HG03457 (cell line): ENCODE measurements at regions not wholly inside any gene's neighbourhood (a gene's known extent, or its start where the extent isn't known, plus 50 kb on each side); places are given as distances from the start of the nearest gene placed in this dataset.

ENCODE experiments used
- ATAC-seq: cut with Tn5 transposase; IDR thresholded peaks from one replicate; pipeline ENCODE4 v1.9.1; 2021; ENCODE audit warnings: moderate number of reproducible peaks; ENCODE audit not compliant: unreplicated experiment

DNA sequence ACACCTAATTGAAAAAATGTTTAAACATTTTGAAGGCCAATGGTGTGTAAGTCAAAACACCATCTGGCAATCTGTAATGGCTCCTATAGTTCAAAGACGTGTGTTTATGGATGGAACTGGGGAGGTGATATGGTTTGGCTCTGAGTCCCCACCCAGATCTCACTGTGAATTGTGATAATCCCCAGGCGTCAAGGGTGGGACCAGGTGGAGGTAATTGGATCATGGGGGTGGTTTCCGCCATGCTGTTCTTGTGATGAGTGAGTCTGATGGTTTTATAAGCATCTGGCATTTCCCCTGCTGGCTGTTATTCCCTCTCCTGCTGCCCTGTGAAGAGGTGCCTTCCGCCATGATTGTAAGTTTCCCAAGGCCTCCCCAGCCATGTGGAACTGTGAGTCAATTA, 52.2 kb downstream of the ADRA2C start:
- ATAC-seq: no peak

DNA sequence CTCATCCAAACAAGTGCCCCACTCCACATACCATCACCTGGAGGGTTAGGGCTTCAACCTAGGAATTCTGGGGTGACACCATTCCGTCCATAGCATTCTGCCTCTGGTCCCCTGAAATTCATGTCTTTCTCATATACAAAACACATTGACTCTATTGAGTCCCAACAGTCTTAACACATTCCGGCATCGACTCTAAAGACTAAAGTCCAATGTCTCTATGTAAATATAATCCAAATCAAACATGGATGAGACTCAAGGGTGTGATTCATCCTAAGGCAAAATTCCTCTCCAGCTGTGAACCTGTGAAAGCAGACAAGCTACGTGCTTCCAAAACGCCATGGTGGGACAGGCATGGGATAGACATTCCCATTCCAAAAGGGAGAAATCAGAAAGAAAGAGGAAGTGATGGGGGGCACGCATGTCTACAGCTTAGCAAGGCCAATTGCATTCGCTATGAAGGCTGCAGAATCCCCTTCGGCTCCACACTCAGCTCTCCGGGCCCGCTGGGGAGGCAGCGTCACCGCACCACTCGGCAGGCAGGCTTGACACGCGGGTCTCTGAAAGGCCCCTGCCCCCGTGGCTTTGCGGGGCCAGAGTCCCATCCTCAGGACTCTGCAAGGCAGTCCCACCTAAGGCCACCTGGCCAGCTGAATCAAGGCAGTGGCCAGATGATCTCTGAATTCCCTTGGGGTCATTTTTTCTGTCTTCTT, 53.2 kb downstream of the ADRA2C start:
- ATAC-seq: no peak

DNA sequence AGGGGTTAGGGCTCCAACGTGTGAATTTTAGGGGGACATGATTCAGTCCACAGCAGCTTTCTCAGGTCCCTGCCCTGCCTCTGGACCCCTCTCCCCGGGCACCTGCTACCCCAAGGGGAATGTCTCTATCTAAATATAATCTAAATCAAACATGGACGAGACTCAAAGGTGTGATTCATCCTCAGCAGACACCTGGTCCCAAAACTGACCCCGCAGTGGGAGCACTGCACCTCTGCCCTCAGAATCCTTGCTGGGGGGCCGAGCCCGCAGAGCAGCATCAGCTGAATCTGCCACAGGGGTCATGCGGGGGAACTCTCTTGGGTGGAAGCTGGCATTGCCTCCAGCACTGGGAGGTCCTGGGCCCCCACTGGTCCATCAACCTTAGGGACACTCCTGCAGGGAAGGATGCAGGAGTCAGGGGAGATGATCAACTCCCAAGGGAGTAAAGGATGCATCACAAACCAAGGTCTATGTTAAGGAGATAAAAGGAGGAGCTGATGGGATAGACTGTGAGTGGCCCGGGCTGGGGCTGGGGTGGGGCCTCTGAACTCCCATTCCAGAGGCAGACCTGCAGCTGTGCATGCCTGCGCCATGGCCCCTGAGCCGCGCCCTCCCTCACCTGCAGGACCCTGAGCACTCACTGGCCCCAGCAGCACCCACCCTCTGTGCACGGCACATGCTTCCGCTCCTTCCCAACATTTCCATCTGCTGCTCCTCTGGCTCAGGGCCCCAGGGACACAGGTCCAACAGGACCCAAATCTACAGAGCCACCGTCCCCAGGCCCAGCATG, 54.0 kb downstream of the ADRA2C start:
- ATAC-seq: no peak

DNA sequence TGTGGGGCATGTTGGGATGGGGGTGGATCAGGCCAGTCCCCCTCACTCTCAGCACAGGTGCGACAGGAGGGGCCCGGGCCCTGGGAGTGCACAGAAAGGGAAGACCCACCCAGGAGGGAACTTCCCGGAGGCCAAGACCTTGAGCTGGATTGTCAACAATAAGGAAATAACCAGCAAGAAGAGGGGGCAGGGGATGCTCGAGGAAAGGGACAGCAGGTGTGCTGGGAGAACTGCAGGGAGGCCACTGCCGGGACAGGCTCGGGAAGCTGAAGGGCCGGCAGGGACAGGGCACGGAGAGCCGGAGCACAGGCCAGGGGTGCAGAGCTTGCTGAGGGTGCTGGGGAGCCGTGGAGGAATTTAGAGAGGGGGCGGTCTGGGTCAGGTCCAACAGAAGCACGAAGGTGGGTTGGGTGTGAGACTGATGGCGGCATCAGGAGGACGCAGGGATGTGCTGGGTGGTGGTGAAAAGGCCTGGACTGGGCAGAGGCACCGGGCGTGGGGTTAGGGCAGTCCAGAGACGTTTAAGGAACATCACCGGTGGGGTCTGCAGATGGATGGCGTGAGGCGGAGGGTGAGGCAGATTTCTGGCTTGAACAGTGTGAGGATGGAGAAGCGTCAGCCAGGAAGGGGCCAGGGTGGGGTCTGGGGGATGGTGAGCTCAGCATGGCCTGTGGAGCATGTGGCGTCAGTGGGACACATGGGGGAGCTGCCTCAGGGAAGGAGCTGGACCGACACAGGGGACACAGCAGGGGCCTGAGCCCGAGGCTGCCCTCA, 54.8 kb downstream of the ADRA2C start:
- ATAC-seq: no peak

DNA sequence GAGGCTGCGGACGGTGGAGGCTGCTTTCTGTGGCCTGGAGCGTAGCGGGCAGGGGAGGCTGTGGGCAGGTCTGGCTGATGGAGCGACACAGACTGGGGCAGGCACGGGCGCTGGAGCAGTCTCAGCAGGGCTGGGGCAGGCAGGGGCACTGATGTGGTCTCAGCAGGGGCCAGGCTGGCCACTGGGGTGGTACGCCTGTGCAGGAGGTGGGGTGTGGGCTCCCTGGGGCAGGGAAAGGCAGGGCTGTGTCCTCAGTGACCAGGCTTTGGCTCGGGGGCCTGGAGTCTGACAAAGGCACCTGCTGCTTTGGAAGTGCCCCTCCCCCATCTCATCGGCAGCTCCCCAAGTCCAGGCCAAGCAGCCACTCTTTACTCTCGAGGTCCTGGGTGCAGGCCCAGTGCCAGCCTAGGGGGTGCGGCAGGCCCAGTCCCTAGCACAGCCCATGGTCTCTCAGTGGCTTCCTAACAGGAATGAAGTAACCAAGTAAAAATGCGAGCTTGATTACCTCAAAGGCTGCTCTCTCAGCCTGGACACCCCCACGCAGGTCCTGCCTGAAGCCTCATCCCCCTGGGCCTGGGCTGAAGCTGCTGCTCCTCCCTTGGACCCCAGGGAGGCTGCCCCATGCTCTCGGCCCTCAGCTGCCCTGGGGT, 55.5 kb downstream of the ADRA2C start:
- no peak for ATAC-seq

DNA sequence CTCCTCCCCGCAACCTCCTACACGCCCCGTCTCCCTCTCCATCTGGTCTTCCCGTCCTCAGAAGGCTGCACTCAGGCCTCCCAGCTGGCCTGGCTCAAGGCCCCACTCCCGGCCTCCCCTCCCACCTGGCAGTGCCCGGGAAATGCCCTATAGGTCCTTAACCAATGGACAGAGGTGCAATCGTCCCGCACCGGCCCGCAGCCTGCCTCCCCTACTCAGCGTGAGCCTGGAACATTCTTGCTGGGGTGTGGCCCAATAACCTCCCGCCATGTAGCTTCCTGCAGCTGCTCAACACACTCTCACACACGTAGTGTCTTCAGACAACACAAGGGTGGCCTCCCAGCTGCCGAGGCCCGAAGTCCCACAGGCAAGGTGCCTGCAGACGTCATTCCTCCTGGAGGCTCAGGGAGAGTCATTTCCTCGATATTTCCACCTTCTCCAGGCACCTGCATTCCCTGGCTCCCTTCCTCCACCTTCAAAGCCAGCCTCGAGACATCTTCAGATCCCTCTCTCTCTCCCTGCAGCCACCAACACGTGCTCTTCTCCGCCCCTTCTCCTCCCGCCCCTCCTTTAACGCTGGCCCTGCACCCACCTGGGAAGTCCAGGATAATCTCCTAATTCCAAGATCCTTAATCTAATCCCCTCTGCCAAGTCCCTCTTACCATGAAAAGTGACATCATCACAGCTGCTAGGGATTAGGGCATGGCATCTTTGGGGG, 56.2 kb downstream of the ADRA2C start:
- ATAC-seq: no peak

DNA sequence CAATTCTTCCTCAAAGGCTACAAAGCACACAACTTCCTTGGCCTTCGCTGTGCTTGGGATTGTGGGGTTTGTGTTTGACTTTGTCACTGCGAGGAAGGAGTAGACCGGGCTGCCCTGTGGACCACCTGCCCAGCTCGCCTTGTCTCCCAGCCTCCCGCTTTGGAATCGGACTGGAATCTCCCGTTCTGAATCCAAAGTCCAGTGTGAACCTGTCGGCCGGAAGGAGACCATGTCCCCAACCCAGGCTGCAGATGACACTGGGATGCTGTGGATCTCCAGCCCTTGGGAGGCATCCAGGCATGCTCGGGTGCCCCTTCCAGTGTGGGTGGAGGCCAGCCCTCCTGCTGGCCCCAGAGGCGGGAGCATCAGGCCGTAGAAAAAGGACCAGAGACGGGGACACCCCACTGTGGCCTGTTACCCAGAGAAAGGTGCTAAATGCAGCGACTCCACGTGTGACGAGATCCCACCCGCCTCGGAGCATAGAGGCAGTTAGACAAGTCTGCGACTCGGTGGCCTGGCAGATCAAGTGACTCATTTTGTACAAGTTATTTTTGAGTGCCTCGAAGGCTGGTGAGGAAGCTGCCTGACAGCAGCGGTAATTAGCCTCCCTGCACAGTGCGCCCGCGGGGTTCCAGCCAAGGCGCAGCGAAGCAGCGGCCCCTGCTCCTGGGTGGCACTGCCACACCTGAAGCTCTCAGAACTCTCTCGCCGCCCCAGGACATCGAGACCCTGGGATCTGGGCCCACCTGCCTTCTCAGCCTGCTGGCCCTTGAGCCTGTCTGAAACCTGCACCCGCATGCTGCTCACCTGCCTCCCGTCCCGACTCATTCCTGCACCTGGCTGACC, 57.5 kb downstream of the ADRA2C start:
- no peak for ATAC-seq

DNA sequence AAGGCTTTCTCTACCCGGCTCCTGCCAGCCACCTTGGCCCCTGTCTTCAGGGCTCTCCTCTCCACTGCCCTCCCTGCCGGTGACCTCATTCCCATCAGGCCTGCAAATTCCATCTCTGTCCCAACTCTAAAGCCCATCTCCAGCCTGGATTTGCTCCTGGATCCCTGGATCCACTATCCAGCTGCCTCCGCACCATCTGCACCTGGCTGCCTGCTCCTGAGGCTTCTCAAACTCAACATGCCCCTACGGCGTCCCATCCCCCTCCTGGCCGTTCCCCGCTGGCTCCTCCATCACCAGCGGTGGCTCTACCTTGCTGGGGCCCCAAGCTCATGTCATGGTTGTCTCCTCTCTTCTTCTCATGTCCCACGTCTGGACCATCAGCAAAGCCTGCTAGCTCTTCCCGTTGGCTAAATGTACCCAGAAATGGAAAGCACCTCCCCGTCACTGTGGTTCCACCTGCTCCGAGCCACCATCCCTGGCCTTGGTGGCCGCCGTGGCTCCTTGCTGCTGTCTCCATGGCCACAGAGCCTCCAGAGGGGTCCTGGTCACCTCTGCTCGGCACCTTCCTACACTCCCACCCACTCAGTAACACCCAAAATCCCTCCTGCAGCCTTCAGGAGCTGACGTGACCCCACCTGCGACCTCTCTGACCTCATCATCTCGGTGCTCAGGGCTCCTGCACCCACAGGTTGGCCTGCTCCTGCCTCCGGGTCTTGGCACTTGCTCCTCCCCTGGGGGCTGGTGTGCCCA, 58.5 kb downstream of the ADRA2C start:
- ATAC-seq: no peak

DNA sequence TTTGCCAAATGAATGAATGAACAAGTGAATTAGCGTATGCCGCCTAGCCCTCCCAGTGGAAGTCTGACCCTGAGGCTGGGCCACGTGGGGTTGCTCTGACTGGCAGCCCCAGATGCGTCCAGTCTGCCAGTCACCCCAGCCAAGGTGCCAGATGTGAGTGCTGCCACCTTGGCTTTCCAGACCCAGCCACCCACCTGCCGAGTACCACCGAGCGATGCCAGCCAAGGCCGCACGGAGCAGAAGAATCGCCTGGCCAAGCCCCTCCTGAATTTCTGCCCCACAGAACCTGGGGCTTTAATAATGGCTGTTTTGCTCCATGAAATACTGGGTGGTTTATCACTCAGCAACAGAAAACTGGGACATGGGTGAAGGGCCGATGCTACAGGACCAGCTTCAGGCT, 59.3 kb downstream of the ADRA2C start:
- ATAC-seq: no peak

DNA sequence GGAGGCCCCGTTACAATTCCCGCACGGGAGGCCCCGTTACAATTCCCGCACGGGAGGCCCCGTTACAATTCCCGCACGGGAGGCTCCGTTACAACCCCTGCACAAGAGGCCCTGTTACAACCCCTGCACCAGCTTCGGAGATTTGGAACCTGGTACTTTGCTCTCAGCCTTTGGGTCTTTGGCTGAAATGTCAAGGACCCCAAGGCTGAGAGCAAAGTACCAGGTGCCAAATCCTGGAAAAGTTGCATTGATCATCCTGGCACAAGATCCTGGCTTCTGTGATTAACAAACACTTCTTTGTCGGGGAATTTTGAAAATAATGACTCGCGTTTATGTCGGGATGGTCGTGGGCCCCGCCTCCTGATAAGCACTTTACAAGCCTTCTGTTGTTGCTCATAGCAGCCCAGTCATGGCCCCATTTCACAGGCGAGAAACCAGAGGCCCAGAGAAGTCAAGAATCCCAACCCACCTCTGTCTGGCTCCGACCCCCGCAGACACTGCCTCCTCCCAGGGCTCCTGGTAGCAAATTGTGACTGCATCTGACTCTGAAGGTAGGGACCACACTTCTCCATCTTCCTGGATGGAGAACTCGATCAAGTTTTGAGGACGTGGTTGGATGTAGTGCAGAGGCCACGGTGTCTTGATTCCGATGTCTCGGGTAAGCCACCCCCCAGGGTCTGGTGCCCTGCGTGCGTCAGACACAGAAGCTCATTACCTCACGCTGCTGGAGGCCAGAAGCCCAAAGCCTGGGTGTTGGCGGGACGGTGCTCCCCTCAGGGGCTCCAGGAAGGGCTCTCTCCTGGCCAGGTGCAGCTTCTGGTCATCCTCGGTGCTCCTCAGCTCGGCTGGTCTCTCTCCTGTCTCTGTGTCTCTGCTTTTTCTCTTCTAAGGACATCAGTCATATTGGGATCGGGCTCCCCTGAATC, 60.3 kb downstream of the ADRA2C start:
- ATAC-seq: no peak

DNA sequence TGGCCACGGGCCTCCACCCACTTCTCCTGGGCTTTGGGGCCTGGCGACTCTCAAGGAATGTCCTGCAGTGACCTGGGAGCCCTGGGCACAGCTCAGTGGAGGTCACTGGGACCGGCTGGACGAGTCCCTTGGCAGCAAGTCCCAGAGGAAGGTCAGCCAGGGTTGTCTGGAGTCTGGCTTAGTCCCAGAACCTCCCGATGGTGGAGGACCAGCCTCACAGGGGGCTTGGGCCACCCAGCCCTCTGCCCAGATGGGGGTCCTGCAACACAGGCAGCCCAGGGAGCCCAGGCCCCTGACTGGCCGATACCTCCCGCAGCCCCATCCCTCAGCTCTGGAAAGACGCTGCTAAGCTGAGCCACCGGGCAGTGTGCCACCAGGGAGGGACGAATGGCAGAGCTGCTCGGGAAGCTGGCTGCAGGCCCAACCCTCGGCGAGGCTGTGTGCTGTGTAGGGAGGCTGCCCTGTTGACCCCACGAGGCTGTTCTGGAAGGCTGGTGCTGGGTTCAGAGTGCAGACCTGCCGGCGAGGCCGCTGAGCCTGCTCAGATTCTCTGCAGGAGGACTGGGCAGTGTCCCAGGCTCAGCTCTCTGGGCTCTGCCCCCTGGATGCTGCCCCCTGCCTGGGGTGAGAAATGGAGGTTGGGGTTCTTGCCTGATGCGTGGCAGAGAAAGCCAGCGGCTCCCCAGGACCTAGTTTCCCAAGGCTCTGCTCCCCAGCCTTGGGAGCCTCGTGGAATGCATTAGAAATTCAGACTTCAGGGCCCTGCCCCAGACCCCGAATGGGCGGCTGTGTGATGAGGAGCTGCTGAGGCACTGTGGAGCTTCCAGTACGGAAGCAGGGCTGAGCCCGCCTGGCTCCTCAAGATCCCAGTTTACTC, 61.7 kb downstream of the ADRA2C start:
- no peak for ATAC-seq

DNA sequence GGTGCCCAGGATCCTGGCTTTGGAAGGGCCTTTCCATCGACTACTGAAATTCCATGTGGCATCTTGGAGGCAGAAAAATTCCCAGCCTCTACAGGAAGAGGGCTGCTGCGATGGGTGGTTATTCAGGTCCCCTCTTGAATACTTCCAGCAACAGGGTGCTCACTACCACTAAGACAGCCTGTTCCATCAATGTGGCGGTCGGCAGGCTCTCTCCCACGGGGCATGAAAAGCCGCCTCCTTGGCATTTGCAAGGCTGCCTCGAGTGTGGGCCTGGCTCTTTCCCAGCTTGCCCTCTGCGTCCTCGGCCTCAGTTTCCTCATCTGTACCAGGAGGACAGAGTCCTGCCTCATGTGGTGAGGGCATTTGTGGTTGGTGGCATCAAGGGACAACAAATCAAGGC, 62.4 kb downstream of the ADRA2C start:
- no peak for ATAC-seq

DNA sequence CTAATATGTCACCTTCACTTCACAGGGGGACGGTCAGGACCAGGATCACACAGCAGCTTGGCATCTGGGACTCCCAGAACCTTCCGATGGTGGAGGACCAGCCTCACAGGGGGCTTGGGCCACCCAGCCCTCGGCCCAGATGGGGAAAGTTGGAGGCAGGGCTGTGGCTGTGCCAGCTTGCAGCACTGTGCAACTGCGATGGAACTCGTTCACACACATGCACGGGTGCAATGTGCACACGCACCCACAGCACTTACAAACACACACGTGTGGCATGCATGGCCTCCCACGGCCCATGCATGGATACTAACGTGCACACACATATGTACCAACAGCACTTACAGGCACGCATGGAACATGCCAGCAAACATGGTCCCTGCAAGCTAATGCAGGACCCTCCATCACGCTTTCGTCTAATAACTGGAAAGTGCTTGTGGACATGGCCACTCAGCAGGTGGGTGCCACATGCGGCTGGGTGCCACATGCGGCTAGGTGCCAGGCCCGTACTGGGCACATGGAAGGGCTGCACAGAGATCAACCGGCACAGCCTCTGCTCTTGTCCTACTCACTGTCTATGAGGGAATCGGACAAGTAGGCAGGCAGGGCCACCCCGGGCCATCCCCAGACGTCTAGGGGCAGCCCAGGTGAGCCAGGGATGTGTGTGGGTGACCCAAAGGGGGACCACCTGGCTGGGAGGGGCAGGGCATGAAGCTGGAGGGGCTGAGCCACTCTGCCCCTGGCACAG, 63.2 kb downstream of the ADRA2C start:
- no peak for ATAC-seq

DNA sequence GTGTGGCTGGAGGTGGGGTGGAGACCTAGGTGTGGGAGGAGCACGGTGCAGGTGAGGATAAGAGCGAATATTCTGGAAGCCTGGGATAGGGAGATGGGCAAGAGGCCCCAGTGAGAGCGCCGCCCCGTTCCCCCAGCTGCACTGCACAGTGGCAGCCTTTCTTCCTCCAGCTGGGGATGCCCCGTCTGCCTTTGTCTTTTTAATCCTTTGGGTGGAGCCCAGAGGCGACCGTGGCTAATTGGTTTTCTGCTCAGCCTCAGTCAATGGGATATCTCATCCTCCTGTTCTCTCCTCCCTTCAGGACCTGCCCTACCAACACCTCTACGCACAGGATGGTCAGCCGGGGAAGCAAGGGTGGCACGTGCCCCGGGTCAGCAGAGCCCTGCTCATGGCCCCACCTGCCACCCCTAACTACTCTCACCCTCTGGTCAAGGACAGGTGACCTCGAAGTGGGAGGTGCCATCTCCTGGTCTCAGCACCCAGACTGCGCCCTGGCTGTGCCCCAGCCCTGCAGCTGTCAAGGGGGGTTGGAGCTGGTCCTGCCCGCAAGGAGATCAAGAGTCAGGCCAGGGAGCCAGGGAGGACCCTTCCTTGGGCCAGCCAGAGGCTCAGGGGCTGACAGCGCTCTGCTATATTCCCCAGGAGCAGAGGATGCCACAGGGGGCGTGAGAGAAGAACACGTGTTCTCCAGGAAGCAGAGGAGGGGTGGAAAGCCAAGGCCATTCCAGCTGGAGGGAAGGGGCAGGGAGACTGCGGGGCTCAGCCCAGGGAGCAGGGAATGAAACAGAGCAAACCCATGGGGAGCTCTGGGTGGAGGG, 64.0 kb downstream of the ADRA2C start:
- ATAC-seq: no peak

DNA sequence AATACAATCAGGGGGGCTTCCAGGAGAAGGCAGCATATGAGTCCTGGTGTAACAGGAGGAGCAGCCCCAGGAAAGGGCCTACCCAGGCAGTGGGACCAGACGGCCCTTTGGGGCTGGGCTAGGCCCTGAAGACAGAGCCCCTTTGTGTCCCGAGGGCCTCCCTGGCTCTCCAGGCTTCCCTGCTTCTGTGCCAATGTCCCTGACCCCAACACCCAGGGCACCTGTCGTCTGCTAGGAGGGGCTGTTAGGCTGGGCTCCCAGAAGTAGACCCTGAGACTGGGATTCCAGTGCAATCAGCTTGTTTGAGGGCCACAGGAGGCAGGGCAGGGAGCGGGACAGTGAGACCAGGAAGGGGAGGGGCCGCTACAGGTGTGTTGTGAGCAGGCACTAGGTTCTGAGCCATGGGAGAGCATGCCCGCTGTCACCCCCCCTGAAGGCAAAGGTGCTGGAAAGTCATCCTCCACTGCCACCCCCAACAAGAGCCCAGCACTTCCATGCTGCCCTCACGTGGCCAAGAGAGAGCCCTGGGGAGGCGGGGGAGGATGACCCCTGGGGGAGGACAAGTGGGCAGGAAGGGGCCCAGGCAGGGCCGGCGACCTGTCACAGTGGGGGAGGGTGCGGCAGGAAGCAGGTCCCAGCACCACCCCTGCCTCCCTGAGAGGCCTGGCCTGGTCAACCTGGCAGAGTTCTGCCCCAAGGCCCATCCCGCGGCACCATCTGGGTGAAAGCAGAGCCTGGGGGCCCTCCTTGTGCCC, 64.8 kb downstream of the ADRA2C start:
- ATAC-seq: no peak
